AG10803 (cell line): ENCODE measurements at regions not wholly inside any gene's neighbourhood (a gene's known extent, or its start where the extent isn't known, plus 50 kb on each side); places are given as distances from the start of the nearest gene placed in this dataset.
"Not testable (repeated sequence)": the region's sequence is repeated elsewhere in the genome, so short reads cannot be mapped to it uniquely, and the experiment has no call there.

Experiments used
- DNase-seq: peaks from one replicate; pipeline ENCODE4 v3.0.0; 2010; ENCODE audit warnings: low read depth
- H3K4me3 ChIP-seq: 2 replicates; pipeline ENCODE4 v1.5.1; 2011; ENCODE audit warnings: mild to moderate bottlenecking, low read length, control low read depth
- CTCF ChIP-seq: conservative IDR thresholded peaks from 2 replicates; pipeline ENCODE4 v1.5.1; 2011; ENCODE audit warnings: mild to moderate bottlenecking, low read length, control low read depth, inconsistent platforms

GRCh38 chr20:47974234-47974878 is 189.1 kb upstream of the SULF2 start:
- TF ChIP-seq CTCF, result no peak
- DNase-seq, result no peak
- no peak overlapping the region for H3K4me3 ChIP-seq

- no peak for DNase-seq
- TF ChIP-seq CTCF, result no peak
- H3K4me3 ChIP-seq, result no peak overlapping the region
Observed at GRCh38 chr20:47973519-47974233, 188.4 kb upstream of the SULF2 start.

- TF ChIP-seq CTCF, result no peak
- no peak for DNase-seq
- H3K4me3 ChIP-seq, result no peak overlapping the region
Observed at GRCh38 chr20:47972916-47973309, 187.6 kb upstream of the SULF2 start.

- DNase-seq, H3K4me3 ChIP-seq: not testable (repeated sequence)
Observed at GRCh38 chr20:47972297-47972915, 187.1 kb upstream of the SULF2 start.

GRCh38 chr20:47971058-47971791 is 185.9 kb upstream of the SULF2 start:
- no peak for TF ChIP-seq CTCF
- H3K4me3 ChIP-seq, result no peak overlapping the region
- DNase-seq, result no peak

GRCh38 chr20:47970282-47970903 is 185.1 kb upstream of the SULF2 start:
- no peak for TF ChIP-seq CTCF
- no peak overlapping the region for H3K4me3 ChIP-seq
- no peak for DNase-seq

- H3K4me3 ChIP-seq, result no peak overlapping the region
- DNase-seq, result no peak
- no peak for TF ChIP-seq CTCF
Observed at GRCh38 chr20:47969426-47969825, 184.1 kb upstream of the SULF2 start.
